ENCODE measurements at regions not wholly inside any gene's neighbourhood (a gene's known extent, or its start where the extent isn't known, plus 50 kb on each side); places are given as distances from the start of the nearest gene placed in this dataset.
"Not testable (repeated sequence)": the region's sequence is repeated elsewhere in the genome, so short reads cannot be mapped to it uniquely, and the experiment has no call there.

DNA sequence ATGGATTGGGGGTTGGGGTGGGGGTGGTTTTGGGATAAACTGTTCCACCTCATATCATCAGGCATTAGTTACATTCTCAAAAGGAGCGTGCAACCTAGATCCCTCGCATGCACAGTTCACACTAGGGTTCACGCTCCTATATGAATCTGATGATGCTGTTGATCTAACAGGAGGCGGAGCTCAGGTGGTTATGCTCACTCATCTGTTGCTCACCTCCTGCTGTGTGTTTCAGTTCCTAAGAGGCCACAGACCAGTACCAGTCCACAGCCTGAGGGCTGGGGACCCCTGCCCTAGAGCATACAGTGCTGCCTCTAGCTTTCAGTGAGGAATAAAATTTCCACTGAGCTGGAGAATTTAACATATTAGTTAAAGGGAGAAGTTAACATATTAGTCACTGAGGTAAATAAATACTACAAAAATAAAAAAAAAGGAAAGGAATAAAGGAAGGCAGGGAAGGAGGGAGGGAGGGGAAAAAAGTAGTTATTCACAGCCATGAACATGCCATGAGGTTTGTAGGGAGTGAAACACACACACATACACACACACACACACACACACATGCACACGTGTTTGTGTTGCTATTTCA lies 612.7 kb upstream of the TBX3 start:
- intact Hi-C loops (cut with micrococcal nuclease; ENCODE audit: unreplicated experiment): no loop called here
- Mint-ChIP-seq H3K27me3 (ENCODE audit: unreplicated experiment) (no peaks in the 10 kb centered on the region), H3K4me3 (ENCODE audit: low read depth, unreplicated experiment) (no peak overlapping the region), H3K36me3 (ENCODE audit: insufficient read depth, unreplicated experiment) (no peaks in the 10 kb centered on the region), H3K9me3 (ENCODE audit: low read depth, unreplicated experiment) (peaks cover 24% of the 10 kb centered on the region), H3K4me1 (ENCODE audit: low read depth, unreplicated experiment) (no peaks in the 10 kb centered on the region), H3K27ac (ENCODE audit: unreplicated experiment) (no peak overlapping the region)
- TF ChIP-seq, protein P1, sequence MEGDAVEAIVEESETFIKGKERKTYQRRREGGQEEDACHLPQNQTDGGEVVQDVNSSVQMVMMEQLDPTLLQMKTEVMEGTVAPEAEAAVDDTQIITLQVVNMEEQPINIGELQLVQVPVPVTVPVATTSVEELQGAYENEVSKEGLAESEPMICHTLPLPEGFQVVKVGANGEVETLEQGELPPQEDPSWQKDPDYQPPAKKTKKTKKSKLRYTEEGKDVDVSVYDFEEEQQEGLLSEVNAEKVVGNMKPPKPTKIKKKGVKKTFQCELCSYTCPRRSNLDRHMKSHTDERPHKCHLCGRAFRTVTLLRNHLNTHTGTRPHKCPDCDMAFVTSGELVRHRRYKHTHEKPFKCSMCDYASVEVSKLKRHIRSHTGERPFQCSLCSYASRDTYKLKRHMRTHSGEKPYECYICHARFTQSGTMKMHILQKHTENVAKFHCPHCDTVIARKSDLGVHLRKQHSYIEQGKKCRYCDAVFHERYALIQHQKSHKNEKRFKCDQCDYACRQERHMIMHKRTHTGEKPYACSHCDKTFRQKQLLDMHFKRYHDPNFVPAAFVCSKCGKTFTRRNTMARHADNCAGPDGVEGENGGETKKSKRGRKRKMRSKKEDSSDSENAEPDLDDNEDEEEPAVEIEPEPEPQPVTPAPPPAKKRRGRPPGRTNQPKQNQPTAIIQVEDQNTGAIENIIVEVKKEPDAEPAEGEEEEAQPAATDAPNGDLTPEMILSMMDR (IDR thresholded peaks at IDR 0.05; ENCODE audit: unreplicated experiment): no peak
- CTCF ChIA-PET: interaction anchor here (0.7 kb wide), 1 partner anchor 346 kb away, joined by 3 read pairs; no protein-coding TSS in a partner anchor
- BruUV-seq (replicated peaks): no TSS peak
- DNase-seq: no peak

DNA sequence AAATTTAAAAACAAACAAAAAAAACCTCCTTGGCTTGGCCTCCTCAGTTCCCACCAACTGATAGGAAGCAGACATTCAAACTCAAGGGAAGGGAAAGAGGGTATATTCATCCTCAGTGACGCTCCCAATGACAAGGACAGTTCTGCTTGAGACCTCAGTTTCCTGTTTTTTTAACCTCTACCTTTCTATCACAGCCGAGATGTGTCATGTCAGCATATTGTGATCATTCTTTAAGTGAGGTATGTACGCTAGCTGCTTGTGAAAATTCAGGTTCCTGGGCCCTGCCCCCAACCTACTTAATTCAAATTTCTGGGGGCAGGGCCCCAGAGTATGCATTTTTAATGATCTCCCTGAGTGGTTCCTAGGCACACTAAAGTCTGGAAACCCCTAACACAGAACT lies 611.9 kb upstream of the TBX3 start:
- no peaks in the 10 kb centered on the region for H3K27me3 Mint-ChIP-seq (ENCODE audit: unreplicated experiment)
- CTCF ChIA-PET: interaction anchor here (0.7 kb wide), 1 partner anchor 346 kb away, joined by 3 read pairs; no protein-coding TSS in a partner anchor
- TF ChIP-seq, protein P1 (IDR thresholded peaks at IDR 0.05; ENCODE audit: unreplicated experiment): no peak
- BruUV-seq (replicated peaks): no TSS peak
- no peaks in the 10 kb centered on the region for H3K36me3 Mint-ChIP-seq (ENCODE audit: insufficient read depth, unreplicated experiment)
- intact Hi-C loops (cut with micrococcal nuclease; ENCODE audit: unreplicated experiment): no loop called here
- DNase-seq: no peak
- H3K4me1 Mint-ChIP-seq (ENCODE audit: low read depth, unreplicated experiment): no peaks in the 10 kb centered on the region
- no peak overlapping the region for H3K27ac Mint-ChIP-seq (ENCODE audit: unreplicated experiment)
- H3K4me3 Mint-ChIP-seq (ENCODE audit: low read depth, unreplicated experiment): no peak overlapping the region
- peaks cover 22% of the 10 kb centered on the region for H3K9me3 Mint-ChIP-seq (ENCODE audit: low read depth, unreplicated experiment)

DNA sequence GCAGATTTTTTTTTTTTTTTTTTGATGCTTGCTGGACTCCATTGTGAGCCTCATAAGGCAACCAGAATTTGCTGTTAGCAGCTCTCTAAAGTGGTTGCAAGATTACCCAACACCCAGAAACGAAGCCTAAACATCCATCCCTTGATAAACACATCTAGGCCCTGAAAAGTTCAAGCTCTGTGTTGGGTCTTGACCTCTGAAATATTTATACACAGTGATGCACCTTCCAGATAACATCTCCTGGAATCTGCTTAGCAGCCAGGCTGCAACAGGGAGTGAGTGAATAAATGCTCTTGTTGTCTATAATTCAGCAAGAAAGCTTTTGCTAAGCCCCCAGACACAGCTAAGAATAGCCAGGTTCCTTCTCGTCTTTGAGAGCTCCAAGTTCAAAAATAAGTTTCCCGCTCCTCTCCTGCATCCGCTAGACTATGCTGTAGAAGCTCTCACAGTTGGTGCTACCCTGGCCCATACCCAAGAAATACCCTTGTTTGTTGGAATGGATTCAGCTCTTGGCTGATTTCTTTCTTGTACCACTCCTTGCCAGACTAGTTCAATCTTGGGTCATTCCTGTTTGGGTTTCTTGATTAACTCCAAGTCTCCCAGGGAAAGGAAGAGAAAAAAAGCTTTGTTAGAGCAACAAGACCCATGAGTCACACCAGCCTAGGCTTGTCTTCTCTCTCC lies 610.6 kb upstream of the TBX3 start:
- TF ChIP-seq, protein P1 (IDR thresholded peaks at IDR 0.05; ENCODE audit: unreplicated experiment): no peak
- intact Hi-C loops (cut with micrococcal nuclease; ENCODE audit: unreplicated experiment): no loop called here
- Mint-ChIP-seq H3K9me3 (ENCODE audit: low read depth, unreplicated experiment) (peaks cover 22% of the 10 kb centered on the region), H3K27ac (ENCODE audit: unreplicated experiment) (no peak overlapping the region), H3K4me3 (ENCODE audit: low read depth, unreplicated experiment) (no peak overlapping the region), H3K4me1 (ENCODE audit: low read depth, unreplicated experiment) (no peaks in the 10 kb centered on the region), H3K36me3 (ENCODE audit: insufficient read depth, unreplicated experiment) (no peaks in the 10 kb centered on the region), H3K27me3 (ENCODE audit: unreplicated experiment) (no peaks in the 10 kb centered on the region)
- no TSS peak for BruUV-seq (replicated peaks)
- no peak for DNase-seq
- CTCF ChIA-PET: interaction anchor here (0.6 kb wide), 1 partner anchor 763 kb away, joined by 4 read pairs; no protein-coding TSS in a partner anchor

DNA sequence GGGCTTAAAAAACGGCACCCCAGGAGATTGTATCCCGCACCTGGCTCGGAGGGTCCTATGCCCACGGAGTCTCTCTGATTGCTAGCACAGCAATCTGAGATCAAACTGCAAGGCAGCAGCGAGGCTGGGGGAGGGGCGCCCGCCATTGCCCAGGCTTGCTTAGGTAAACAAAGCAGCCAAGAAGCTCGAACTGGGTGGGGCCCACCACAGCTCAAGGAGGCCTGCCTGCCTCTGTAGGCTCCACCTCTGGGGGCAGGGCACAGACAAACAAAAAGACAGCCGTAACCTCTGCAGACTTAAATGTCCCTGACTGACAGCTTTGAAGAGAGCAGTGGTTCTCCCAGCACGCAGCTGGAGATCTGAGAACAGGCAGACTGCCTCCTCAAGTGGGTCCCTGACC lies 601.5 kb upstream of the TBX3 start:
- H3K36me3 Mint-ChIP-seq (ENCODE audit: insufficient read depth, unreplicated experiment); H3K27me3 Mint-ChIP-seq (ENCODE audit: unreplicated experiment); H3K4me3 Mint-ChIP-seq (ENCODE audit: low read depth, unreplicated experiment); intact Hi-C loops (cut with micrococcal nuclease; ENCODE audit: unreplicated experiment); H3K27ac Mint-ChIP-seq (ENCODE audit: unreplicated experiment); DNase-seq; BruUV-seq (replicated peaks); CTCF ChIA-PET; H3K4me1 Mint-ChIP-seq (ENCODE audit: low read depth, unreplicated experiment): not testable (repeated sequence)
- H3K9me3 Mint-ChIP-seq (ENCODE audit: low read depth, unreplicated experiment): peaks cover 14% of the 10 kb centered on the region

DNA sequence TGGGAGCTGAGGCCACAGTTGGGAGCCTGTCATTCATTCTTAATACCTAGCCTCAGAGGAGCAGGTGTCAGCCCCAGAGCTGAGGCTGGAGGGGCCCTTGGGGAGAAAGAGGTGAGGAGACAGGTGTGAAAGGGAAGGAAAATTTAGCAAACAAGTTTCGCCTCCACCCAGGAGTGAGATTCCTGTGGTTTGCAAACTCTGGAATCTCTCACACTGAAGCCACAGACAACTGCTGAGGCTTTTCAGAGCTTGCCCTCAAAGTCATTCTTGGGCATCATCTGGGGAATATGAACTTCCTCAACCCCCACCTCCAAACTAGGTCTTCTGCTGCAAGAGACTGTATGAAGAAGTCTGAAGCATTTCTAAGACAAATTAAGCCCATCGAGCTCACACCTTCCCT lies 589.5 kb upstream of the TBX3 start:
- H3K27ac Mint-ChIP-seq (ENCODE audit: unreplicated experiment): no peak overlapping the region
- H3K4me3 Mint-ChIP-seq (ENCODE audit: low read depth, unreplicated experiment): no peak overlapping the region
- peaks cover 17% of the 10 kb centered on the region for H3K9me3 Mint-ChIP-seq (ENCODE audit: low read depth, unreplicated experiment)
- no TSS peak for BruUV-seq (replicated peaks)
- TF ChIP-seq, protein P1 (IDR thresholded peaks at IDR 0.05; ENCODE audit: unreplicated experiment): no peak
- CTCF ChIA-PET: no interaction called here
- no peaks in the 10 kb centered on the region for H3K27me3 Mint-ChIP-seq (ENCODE audit: unreplicated experiment)
- intact Hi-C loops (cut with micrococcal nuclease; ENCODE audit: unreplicated experiment): no loop called here
- no peaks in the 10 kb centered on the region for H3K4me1 Mint-ChIP-seq (ENCODE audit: low read depth, unreplicated experiment)
- no peaks in the 10 kb centered on the region for H3K36me3 Mint-ChIP-seq (ENCODE audit: insufficient read depth, unreplicated experiment)
- no peak for DNase-seq

Measured in Calu3 (cell line).